Smooth muscle cell (in vitro differentiated cells): ENCODE measurements at regions not wholly inside any gene's neighbourhood (a gene's known extent, or its start where the extent isn't known, plus 50 kb on each side); places are given as distances from the start of the nearest gene placed in this dataset.

ENCODE experiments used
- DNase-seq: peaks from one replicate; lab custom pipeline; 2025; ENCODE audit not compliant: unreplicated experiment; lab: John Stamatoyannopoulos, UW
- H2AFZ ChIP-seq: fragments of 200-600 bp; sonication (generic); 2 replicates; pipeline ENCODE4 v1.6.0; 2016; ENCODE audit warnings: antibody characterized with exemption, low read depth, mild to moderate bottlenecking
- H3F3A ChIP-seq: fragments of 200-600 bp; sonication (generic); 2 replicates; pipeline ENCODE4 v1.6.0; 2017; ENCODE audit warnings: antibody characterized with exemption, low read depth
- H3K27ac ChIP-seq: fragments of 200-600 bp; sonication (generic); 2 replicates; pipeline ENCODE4 v1.5.1; 2016; ENCODE audit warnings: low read depth, mild to moderate bottlenecking
- H3K27me3 ChIP-seq: fragments of 200-600 bp; sonication (generic); 2 replicates; pipeline ENCODE4 v1.6.1; 2016; ENCODE audit warnings: low read depth, mild to moderate bottlenecking
- H3K36me3 ChIP-seq: fragments of 200-600 bp; sonication (generic); 2 replicates; pipeline ENCODE4 v1.5.1; 2016; ENCODE audit warnings: low read depth
- H3K4me1 ChIP-seq: fragments of 200-600 bp; sonication (generic); 2 replicates; pipeline ENCODE4 v1.5.1; 2016; ENCODE audit warnings: low read depth
- H3K4me2 ChIP-seq: fragments of 200-600 bp; sonication (generic); 2 replicates; pipeline ENCODE4 v1.6.0; 2016; ENCODE audit warnings: mild to moderate bottlenecking
- H3K4me3 ChIP-seq: fragments of 200-600 bp; sonication (generic); 2 replicates; pipeline ENCODE4 v1.5.1; 2016; ENCODE audit warnings: mild to moderate bottlenecking
- H3K79me2 ChIP-seq: fragments of 200-600 bp; sonication (generic); 2 replicates; pipeline ENCODE4 v1.6.0; 2016; ENCODE audit warnings: low read depth, mild to moderate bottlenecking
- H3K9ac ChIP-seq: fragments of 200-600 bp; sonication (generic); 2 replicates; pipeline ENCODE4 v1.6.0; 2016; ENCODE audit warnings: low read depth
- H3K9me3 ChIP-seq: fragments of 200-600 bp; sonication (generic); replicated peaks from 2 replicates; pipeline ENCODE4 v1.5.1; 2016; ENCODE audit warnings: low read depth
- H4K20me1 ChIP-seq: fragments of 200-600 bp; sonication (generic); 2 replicates; pipeline ENCODE4 v1.6.0; 2016; ENCODE audit warnings: low read depth
- CTCF ChIP-seq: fragments of 200-600 bp; sonication (generic); IDR thresholded peaks from 2 replicates; pipeline ENCODE4 v1.5.1; 2017; ENCODE audit warnings: borderline replicate concordance, mild to moderate bottlenecking, antibody characterized with exemption; ENCODE audit not compliant: insufficient read depth, poor library complexity, severe bottlenecking
- WGBS: methylation state at CpG from one replicate; pipeline ENCODE4 v1.1.7; 2016; ENCODE audit warnings: low lambda C conversion rate; 5-methylcytosine and 5-hydroxymethylcytosine counted together

- Histone ChIP-seq H4K20me1 (no peaks in the 10 kb centered on the region), H3K27me3 (no peaks in the 10 kb centered on the region), H3K27ac (no peak overlapping the region), H3K9me3 (no peaks in the 10 kb centered on the region), H3K4me3 (no peak overlapping the region), H3F3A (no peaks in the 10 kb centered on the region), H3K4me1 (no peaks in the 10 kb centered on the region), H3K36me3 (no peaks in the 10 kb centered on the region), H3K79me2 (no peaks in the 10 kb centered on the region), H3K9ac (no peak overlapping the region), H2AFZ (no peak overlapping the region), H3K4me2 (no peak overlapping the region)
- no peak for DNase-seq
- 100% methylated on average over 2 of the region's 2 CpGs for WGBS
- TF ChIP-seq CTCF: no peak
Measured at GRCh38 chr15:29393443-29393842, 123.8 kb upstream of the NSMCE3 start.

- Histone ChIP-seq H3K79me2 (no peaks in the 10 kb centered on the region), H3K4me1 (no peaks in the 10 kb centered on the region), H3K4me2 (no peak overlapping the region), H3K27ac (no peak overlapping the region), H2AFZ (no peak overlapping the region), H3K9me3 (no peaks in the 10 kb centered on the region), H3K4me3 (no peak overlapping the region), H3F3A (no peaks in the 10 kb centered on the region), H3K36me3 (no peaks in the 10 kb centered on the region), H3K9ac (no peak overlapping the region), H3K27me3 (no peaks in the 10 kb centered on the region), H4K20me1 (no peaks in the 10 kb centered on the region)
- DNase-seq: no peak
- no peak for TF ChIP-seq CTCF
- WGBS: 94% methylated on average over 7 of the region's 7 CpGs
Measured at GRCh38 chr15:29392358-29392757, 122.7 kb upstream of the NSMCE3 start.

- no peak overlapping the region for H3K9ac ChIP-seq
- DNase-seq: no peak
- H3K27me3 ChIP-seq: no peaks in the 10 kb centered on the region
- no peaks in the 10 kb centered on the region for H3K79me2 ChIP-seq
- no peaks in the 10 kb centered on the region for H3K9me3 ChIP-seq
- TF ChIP-seq CTCF: no peak
- WGBS: 77% methylated on average over 6 of the region's 6 CpGs
- H4K20me1 ChIP-seq: no peaks in the 10 kb centered on the region
- no peaks in the 10 kb centered on the region for H3K36me3 ChIP-seq
- no peak overlapping the region for H3K4me2 ChIP-seq
- H3K4me1 ChIP-seq: no peaks in the 10 kb centered on the region
- H3K4me3 ChIP-seq: no peak overlapping the region
- H3F3A ChIP-seq: no peaks in the 10 kb centered on the region
- H3K27ac ChIP-seq: no peak overlapping the region
- H2AFZ ChIP-seq: no peak overlapping the region
Measured at GRCh38 chr15:29390051-29390450, 120.4 kb upstream of the NSMCE3 start.

- no peak for TF ChIP-seq CTCF
- Histone ChIP-seq H3K4me1 (no peaks in the 10 kb centered on the region), H3K4me2 (no peak overlapping the region), H3K27ac (no peak overlapping the region), H3K9ac (no peak overlapping the region), H3K9me3 (no peaks in the 10 kb centered on the region), H3K79me2 (no peaks in the 10 kb centered on the region), H3K4me3 (no peak overlapping the region), H2AFZ (no peak overlapping the region), H4K20me1 (no peaks in the 10 kb centered on the region), H3K27me3 (no peaks in the 10 kb centered on the region), H3F3A (no peaks in the 10 kb centered on the region), H3K36me3 (no peaks in the 10 kb centered on the region)
- DNase-seq: no peak
- WGBS: 98% methylated on average over 6 of the region's 6 CpGs
Measured at GRCh38 chr15:29386523-29386922, 116.9 kb upstream of the NSMCE3 start.
